Thyroid gland (tissue), 4 donors: ENCODE measurements at regions not wholly inside any gene's neighbourhood (a gene's known extent, or its start where the extent isn't known, plus 50 kb on each side); places are given as distances from the start of the nearest gene placed in this dataset.

Experiments used
- DNase-seq, 2 donors: peaks; one replicate each; pipeline ENCODE4 v3.0.0-alpha.2; 2019
- H3K27ac ChIP-seq, 3 donors: fragments of 200-600 bp; sonication (generic); 1 replicate in 2 of 3; 2 replicates in 1 of 3; pipeline ENCODE4 v1.5.1; 2016 to 2019; ENCODE audit warnings: mild to moderate bottlenecking in 1 of 3, moderate library complexity in 1 of 3
- H3K27me3 ChIP-seq: fragments of 200-600 bp; sonication (generic); one replicate; pipeline ENCODE4 v1.5.1; 2019
- H3K36me3 ChIP-seq, 2 donors: fragments of 200-600 bp; sonication (generic); one replicate each; pipeline ENCODE4 v1.5.1; 2016 to 2019
- H3K4me1 ChIP-seq, 2 donors: fragments of 200-600 bp; sonication (generic); one replicate each; pipeline ENCODE4 v1.5.1; 2017 to 2019
- H3K4me3 ChIP-seq, 3 donors: fragments of 200-600 bp; sonication (generic); replicated peaks in 1 of 3; 1 replicate in 2 of 3; 2 replicates in 1 of 3; pipeline ENCODE4 v1.5.1; 2016; ENCODE audit warnings: mild to moderate bottlenecking in 1 of 3
- H3K9me3 ChIP-seq: fragments of 200-600 bp; sonication (generic); one replicate; pipeline ENCODE4 v1.5.1; 2017
- CTCF ChIP-seq, 6 experiments: fragments of 200-600 bp in 3 of 6; fragments of 450-650 bp in 3 of 6; sonication (generic) in 3 of 6; IDR thresholded peaks; one replicate each; pipeline ENCODE4 v1.5.1; 2016 to 2019; ENCODE audit warnings: antibody characterized with exemption in 6 of 6, mild to moderate bottlenecking in 2 of 6, inconsistent platforms in 1 of 6, moderate library complexity in 1 of 6
- POLR2A ChIP-seq, 2 donors: fragments of 450-650 bp; IDR thresholded peaks; one replicate each; pipeline ENCODE4 v1.6.1; 2017; ENCODE audit warnings: antibody characterized with exemption in 2 of 2, mild to moderate bottlenecking in 2 of 2, moderate library complexity in 1 of 2
- WGBS, 2 donors: methylation state at CpG; one replicate each; pipeline ENCODE4 v1.1.5; 2017; 5-methylcytosine and 5-hydroxymethylcytosine counted together
- intact Hi-C: fragments of 100-400 bp; cut with DNase I; formaldehyde crosslinking; loops from one replicate; pipeline ENCODE4 v1.15.1; 2023

DNA sequence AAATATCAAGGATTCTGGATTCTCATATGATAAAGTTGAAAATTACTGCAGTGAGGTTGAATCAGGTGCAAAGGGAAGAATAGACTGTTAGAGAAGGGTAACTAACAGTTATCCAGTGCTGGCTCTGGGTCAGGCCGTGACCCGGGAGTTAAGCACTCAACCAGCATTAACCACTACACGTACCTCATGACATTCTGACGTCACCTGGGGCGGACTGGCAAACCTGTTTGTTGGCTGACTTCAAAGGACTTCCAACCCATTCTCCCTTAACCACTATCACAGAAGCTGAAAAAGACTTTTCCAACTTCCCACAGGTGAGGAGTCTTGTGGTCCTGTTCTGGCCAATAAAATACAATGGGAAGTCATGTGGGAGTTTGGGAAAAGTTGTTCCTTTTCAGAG is 268.9 kb downstream of the ENC1 start:
- H3K4me1 ChIP-seq, result no peaks in the 10 kb centered on the region
- no peak overlapping the region for H3K4me3 ChIP-seq
- H3K36me3 ChIP-seq, result no peaks in the 10 kb centered on the region
- no peak overlapping the region for H3K27ac ChIP-seq
- H3K9me3 ChIP-seq, result no peaks in the 10 kb centered on the region
- intact Hi-C loops, result no loop called here
- WGBS, 2 donors, result 95% methylated on average over 5 of the region's 5 CpGs
- DNase-seq, result no peak
- no peaks in the 10 kb centered on the region for H3K27me3 ChIP-seq
- TF ChIP-seq POLR2A (IDR thresholded peaks at IDR 0.05), result no peak
- no peak for TF ChIP-seq CTCF (IDR thresholded peaks at IDR 0.05)

GRCh38 chr5:74370168-74370567 is 270.4 kb downstream of the ENC1 start:
- 78 to 80% methylated on average over 7 of the region's 7 CpGs for whole genome bisulfite sequencing, 2 donors
- DNase-seq, result no peak
- no peak for TF ChIP-seq CTCF (IDR thresholded peaks at IDR 0.05)
- TF ChIP-seq POLR2A (IDR thresholded peaks at IDR 0.05), result no peak
- Histone ChIP-seq H3K9me3 (no peaks in the 10 kb centered on the region), H3K36me3 (no peaks in the 10 kb centered on the region), H3K27me3 (no peaks in the 10 kb centered on the region), H3K27ac (no peak overlapping the region), H3K4me3 (no peak overlapping the region), H3K4me1 (no peaks in the 10 kb centered on the region)
- intact Hi-C loops, result no loop called here

- WGBS, 2 donors, result 87 to 91% methylated on average over 6 of the region's 6 CpGs
- Histone ChIP-seq H3K36me3 (no peaks in the 10 kb centered on the region), H3K27me3 (no peaks in the 10 kb centered on the region), H3K9me3 (no peaks in the 10 kb centered on the region), H3K4me3 (no peak overlapping the region), H3K27ac (no peak overlapping the region), H3K4me1 (no peaks in the 10 kb centered on the region)
- TF ChIP-seq CTCF (IDR thresholded peaks at IDR 0.05), result no peak
- TF ChIP-seq POLR2A (IDR thresholded peaks at IDR 0.05), result no peak
- intact Hi-C loops, result no loop called here
- no peak for DNase-seq
Observed at GRCh38 chr5:74369173-74369572, 271.4 kb downstream of the ENC1 start.

DNA sequence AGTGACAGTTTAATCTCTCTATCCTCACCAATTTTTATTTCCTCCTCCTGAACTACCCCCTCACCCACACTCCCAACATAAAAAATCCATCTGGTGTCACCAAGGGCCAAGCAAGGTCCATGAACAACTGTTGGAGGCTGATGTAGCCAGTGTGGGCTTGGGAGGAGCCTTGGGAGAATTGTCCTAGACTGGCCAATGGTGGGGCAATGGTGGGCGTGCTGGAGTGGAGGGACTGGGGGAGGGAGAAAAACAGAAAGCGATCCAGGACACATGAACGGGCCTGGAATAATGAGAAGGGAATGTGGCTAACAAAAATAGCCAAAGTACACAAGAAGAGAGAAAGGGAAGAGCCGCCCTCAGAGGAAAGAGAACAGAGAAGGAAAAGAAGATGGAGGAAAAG is 272.6 kb downstream of the ENC1 start:
- H3K4me1 ChIP-seq, result no peaks in the 10 kb centered on the region

GRCh38 chr5:74367241-74367733 is 273.2 kb downstream of the ENC1 start:
- no peak overlapping the region for H3K4me3 ChIP-seq
- H3K4me1 ChIP-seq, result no peaks in the 10 kb centered on the region
- no peak for TF ChIP-seq CTCF (IDR thresholded peaks at IDR 0.05)
- no peak for TF ChIP-seq POLR2A (IDR thresholded peaks at IDR 0.05)
- no peak for DNase-seq
- WGBS, 2 donors, result 55 to 61% methylated on average over 4 of the region's 4 CpGs
- H3K36me3 ChIP-seq, result no peaks in the 10 kb centered on the region
- H3K9me3 ChIP-seq, result no peaks in the 10 kb centered on the region
- H3K27ac ChIP-seq, result no peak overlapping the region
- H3K27me3 ChIP-seq, result no peaks in the 10 kb centered on the region
- intact Hi-C loops, result no loop called here

More for the DNA sequence above, 272.6 kb downstream of the ENC1 start:
- intact Hi-C loops, result no loop called here
- DNase-seq, result no peak
- Histone ChIP-seq H3K27ac (no peak overlapping the region), H3K4me3 (no peak overlapping the region), H3K27me3 (no peaks in the 10 kb centered on the region), H3K36me3 (no peaks in the 10 kb centered on the region), H3K9me3 (no peaks in the 10 kb centered on the region)
- 72 to 73% methylated on average over 4 of the region's 4 CpGs for WGBS, 2 donors
- no peak for TF ChIP-seq POLR2A (IDR thresholded peaks at IDR 0.05)

DNA sequence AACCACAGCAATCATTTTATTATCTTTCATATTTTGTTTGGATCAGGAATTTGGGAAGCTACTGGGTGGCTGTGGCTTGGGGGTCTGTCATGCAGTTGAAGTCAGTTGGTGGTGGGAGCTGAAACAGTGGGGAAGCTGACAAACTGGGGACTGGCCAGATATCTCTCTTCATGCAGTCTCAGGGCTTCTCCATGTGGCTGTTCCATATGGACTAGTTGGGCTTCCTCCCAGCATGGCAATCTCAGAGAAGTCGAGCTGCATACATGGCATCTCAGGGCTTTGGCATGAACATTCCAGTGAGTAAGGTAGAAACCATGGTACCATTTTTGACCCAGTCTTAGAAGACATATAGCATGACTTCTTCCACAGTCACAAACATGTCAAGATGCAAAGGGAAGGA is 274.8 kb downstream of the ENC1 start:
- Histone ChIP-seq H3K4me3 (no peak overlapping the region), H3K27ac (no peak overlapping the region), H3K36me3 (no peaks in the 10 kb centered on the region), H3K27me3 (no peaks in the 10 kb centered on the region), H3K9me3 (no peaks in the 10 kb centered on the region), H3K4me1 (peaks cover 6 to 8% of the 10 kb centered on the region in 2 donors)
- TF ChIP-seq CTCF (IDR thresholded peaks at IDR 0.05) (no peak), POLR2A (IDR thresholded peaks at IDR 0.05) (no peak)
- 89 to 100% methylated on average over 1 of the region's 1 CpG for WGBS, 2 donors
- no peak for DNase-seq
- intact Hi-C loops, result no loop called here
